CD4-positive, alpha-beta memory T cell (primary cell): ENCODE measurements at regions not wholly inside any gene's neighbourhood (a gene's known extent, or its start where the extent isn't known, plus 50 kb on each side); places are given as distances from the start of the nearest gene placed in this dataset.
"Not testable (repeated sequence)": the region's sequence is repeated elsewhere in the genome, so short reads cannot be mapped to it uniquely, and the experiment has no call there.

Experiments
- CTCF ChIA-PET: fragments of 350-600 bp; sonication (Branson Sonifier 250); formaldehyde crosslinking; loops from one replicate; lab custom pipeline; 2021; ENCODE audit warnings: inconsistent platforms; ENCODE audit not compliant: partially characterized antibody; lab: Charles Lee
- POLR2A ChIA-PET: fragments of 350-600 bp; sonication (Branson Sonifier 250); formaldehyde crosslinking; loops from one replicate; lab custom pipeline; 2021; ENCODE audit not compliant: partially characterized antibody; lab: Charles Lee
- DNase-seq, 5 donors: peaks; one replicate each; pipeline versions ENCODE4 v3.0.0 to v3.0.0-alpha.2; 2020 to 2022; ENCODE audit warnings: mixed read lengths in 1 of 5
- H3K27ac ChIP-seq: one replicate; pipeline ENCODE4 v1.7.0; 2013; ENCODE audit warnings: low read depth, low read length
- H3K27me3 ChIP-seq: 2 replicates; pipeline ENCODE4 v1.7.0; 2013; ENCODE audit warnings: mild to moderate bottlenecking, low read length, moderate library complexity; ENCODE audit not compliant: insufficient read depth
- H3K36me3 ChIP-seq: 2 replicates; pipeline ENCODE4 v1.7.0; 2013; ENCODE audit warnings: mild to moderate bottlenecking, low read length, moderate library complexity; ENCODE audit not compliant: insufficient read depth
- H3K4me1 ChIP-seq: 2 replicates; pipeline ENCODE4 v1.7.0; 2013; ENCODE audit warnings: mild to moderate bottlenecking, low read length, moderate library complexity; ENCODE audit not compliant: insufficient read depth
- H3K4me3 ChIP-seq, 2 donors: one replicate each; pipeline ENCODE4 v1.7.0; 2013; ENCODE audit warnings: low read length in 2 of 2, mild to moderate bottlenecking in 1 of 2
- H3K9me3 ChIP-seq, 2 donors: one replicate each; pipeline ENCODE4 v1.7.0; 2013; ENCODE audit warnings: low read length in 2 of 2, control low read depth in 1 of 2; ENCODE audit not compliant: control insufficient read depth in 1 of 2
- H3K27ac Mint-ChIP-seq, 7 donors: one replicate each; pipeline ENCODE4 v1.8.0; 2020 to 2021; ENCODE audit warnings: mixed read lengths in 7 of 7, mild to moderate bottlenecking in 6 of 7, inconsistent platforms in 3 of 7, moderate library complexity in 3 of 7
- H3K27me3 Mint-ChIP-seq, 2 donors: one replicate each; pipeline ENCODE4 v1.8.0; 2020 to 2021; ENCODE audit warnings: mixed read lengths in 2 of 2
- H3K36me3 Mint-ChIP-seq, 2 donors: one replicate each; pipeline ENCODE4 v1.8.0; 2020 to 2021; ENCODE audit warnings: mixed read lengths in 2 of 2, inconsistent platforms in 1 of 2, mild to moderate bottlenecking in 1 of 2
- H3K4me1 Mint-ChIP-seq, 4 donors: one replicate each; pipeline ENCODE4 v1.8.0; 2020 to 2021; ENCODE audit warnings: mixed read lengths in 4 of 4, mild to moderate bottlenecking in 1 of 4
- H3K4me3 Mint-ChIP-seq, 8 donors: one replicate each; pipeline ENCODE4 v1.8.0; 2020 to 2021; ENCODE audit warnings: mixed read lengths in 8 of 8, mild to moderate bottlenecking in 7 of 8, moderate library complexity in 6 of 8, inconsistent platforms in 3 of 8
- H3K9me3 Mint-ChIP-seq, 8 donors: one replicate each; pipeline ENCODE4 v1.8.0; 2020 to 2021; ENCODE audit warnings: mixed read lengths in 8 of 8, mild to moderate bottlenecking in 5 of 8, inconsistent platforms in 3 of 8, moderate library complexity in 1 of 8
- intact Hi-C: fragments of 100-400 bp; cut with micrococcal nuclease; formaldehyde crosslinking; loops from one replicate; pipeline ENCODE4 v1.15.1; 2023

DNA sequence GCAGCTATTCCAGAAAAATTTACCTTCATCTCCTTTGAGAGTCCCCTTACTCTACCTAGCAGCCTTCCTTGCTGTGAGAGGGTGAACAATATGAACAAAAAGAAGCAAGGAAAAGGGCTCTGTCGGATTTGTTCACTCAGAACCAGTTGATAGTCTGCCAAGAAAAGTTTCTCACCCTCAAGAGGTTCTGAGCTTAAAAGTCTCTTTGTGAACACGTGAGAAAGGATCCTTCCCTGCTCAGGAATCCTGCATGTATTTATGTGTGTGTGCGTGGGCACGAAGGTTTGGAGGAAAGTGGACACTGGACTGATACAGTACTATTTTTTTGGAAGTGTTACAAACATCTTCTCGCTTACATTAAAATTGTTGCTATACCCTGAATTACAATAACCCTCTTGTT lies 178.6 kb upstream of the JADE1 start:
- Histone ChIP-seq H3K27ac (no peak overlapping the region), H3K4me3 (no peak overlapping the region), H3K27me3 (no peaks in the 10 kb centered on the region), H3K36me3 (no peaks in the 10 kb centered on the region), H3K9me3 (no peaks in the 10 kb centered on the region), H3K4me1 (no peaks in the 10 kb centered on the region)
- POLR2A ChIA-PET, result no interaction called here
- Mint-ChIP-seq H3K36me3 (no peaks in the 10 kb centered on the region), H3K4me3 (no peak overlapping the region), H3K4me1 (no peaks in the 10 kb centered on the region), H3K27ac (no peak overlapping the region), H3K27me3 (peaks cover 2 to 3% of the 10 kb centered on the region in 2 donors), H3K9me3 (no peaks in the 10 kb centered on the region)
- no peak for DNase-seq
- CTCF ChIA-PET, result no interaction called here
- intact Hi-C loops, result no loop called here

DNA sequence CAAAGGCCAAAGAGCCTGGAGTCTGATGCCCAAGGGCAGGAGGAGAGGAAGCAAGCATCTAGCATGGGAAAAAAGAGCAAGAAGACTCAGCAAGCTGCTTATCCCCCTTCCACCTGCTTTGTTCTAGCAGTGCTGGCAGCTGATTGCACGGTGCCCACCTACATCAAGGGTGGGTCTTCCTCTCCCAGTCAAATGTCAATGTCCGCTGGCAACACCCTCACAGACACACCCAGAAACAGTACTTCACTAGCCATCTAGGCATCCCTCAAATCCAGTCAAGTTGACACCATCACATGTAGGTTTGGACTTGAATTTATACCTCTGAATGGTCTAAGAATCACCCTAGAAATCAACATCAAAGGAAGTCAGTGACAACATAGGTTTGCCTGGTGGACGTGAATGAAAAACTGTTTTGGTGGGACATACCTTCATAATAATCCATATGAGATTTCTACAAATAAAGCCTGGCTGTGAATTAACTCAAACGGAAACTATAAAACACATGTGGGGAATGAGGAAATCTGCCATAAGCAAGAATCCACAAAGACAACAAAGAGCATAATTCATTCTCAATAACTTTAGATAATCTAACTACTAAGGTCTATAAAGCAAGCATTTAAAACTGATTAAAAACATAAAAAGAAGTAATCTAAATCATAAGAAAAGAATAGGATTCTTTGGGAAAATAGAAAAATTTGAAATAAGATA lies 185.8 kb upstream of the JADE1 start:
- Mint-ChIP-seq H3K4me3 (no peak overlapping the region), H3K4me1 (no peaks in the 10 kb centered on the region)
- no peak for DNase-seq

DNA sequence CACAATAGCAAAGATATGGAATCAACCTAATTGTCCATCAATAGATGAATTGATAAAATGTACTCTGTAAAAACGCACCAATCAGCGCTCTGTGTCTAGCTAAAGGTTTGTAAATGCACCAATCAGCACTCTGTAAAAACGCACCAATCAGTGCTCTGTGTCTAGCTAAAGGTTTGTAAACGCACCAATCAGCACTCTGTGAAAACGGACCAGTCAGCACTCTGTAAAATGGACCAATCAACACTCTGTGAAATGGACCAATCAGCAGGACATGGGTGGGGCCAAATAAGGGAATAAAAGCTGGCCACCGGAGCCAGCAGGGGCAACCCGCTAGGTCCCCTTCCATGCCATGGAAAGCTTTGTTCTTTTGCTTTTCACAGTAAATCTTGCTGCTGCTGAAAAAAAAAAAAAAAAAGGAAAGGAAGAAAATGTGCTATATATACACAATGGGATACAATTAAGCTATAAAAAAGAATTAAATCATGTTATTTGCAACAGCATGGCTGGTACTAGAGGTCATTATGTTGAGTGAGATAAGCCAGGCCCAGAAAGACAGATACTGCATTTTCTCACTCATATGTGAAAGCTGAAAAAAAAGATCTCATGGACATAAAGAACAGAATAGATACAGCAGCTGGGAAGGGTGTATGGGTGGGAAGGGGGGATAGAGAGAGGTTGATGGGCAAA lies 189.1 kb upstream of the JADE1 start:
- POLR2A ChIA-PET, result interaction anchor here (0.6 kb wide), 1 partner anchor 351 kb away, joined by 3 read pairs; no protein-coding TSS in a partner anchor
- intact Hi-C loops, H3K27ac ChIP-seq, H3K27me3 Mint-ChIP-seq, H3K4me1 Mint-ChIP-seq, DNase-seq, H3K27ac Mint-ChIP-seq, H3K36me3 ChIP-seq, H3K4me1 ChIP-seq, H3K27me3 ChIP-seq, CTCF ChIA-PET, H3K4me3 Mint-ChIP-seq, H3K9me3 ChIP-seq, H3K9me3 Mint-ChIP-seq, H3K36me3 Mint-ChIP-seq, H3K4me3 ChIP-seq: not testable (repeated sequence)

More for the DNA sequence above, 185.8 kb upstream of the JADE1 start:
- H3K27me3 ChIP-seq, result no peaks in the 10 kb centered on the region
- CTCF ChIA-PET, result no interaction called here
- no peaks in the 10 kb centered on the region for H3K9me3 ChIP-seq
- no peak overlapping the region for H3K27ac ChIP-seq
- no peak overlapping the region for H3K4me3 ChIP-seq
- H3K36me3 Mint-ChIP-seq, result no peaks in the 10 kb centered on the region
- H3K27me3 Mint-ChIP-seq, result peaks cover 2 to 4% of the 10 kb centered on the region in 2 donors
- H3K36me3 ChIP-seq, result no peaks in the 10 kb centered on the region
- H3K27ac Mint-ChIP-seq, result no peak overlapping the region
- intact Hi-C loops, result no loop called here
- peaks cover 0 to 3% (median 0%) of the 10 kb centered on the region in 8 donors for H3K9me3 Mint-ChIP-seq
- POLR2A ChIA-PET, result no interaction called here
- H3K4me1 ChIP-seq, result no peaks in the 10 kb centered on the region

DNA sequence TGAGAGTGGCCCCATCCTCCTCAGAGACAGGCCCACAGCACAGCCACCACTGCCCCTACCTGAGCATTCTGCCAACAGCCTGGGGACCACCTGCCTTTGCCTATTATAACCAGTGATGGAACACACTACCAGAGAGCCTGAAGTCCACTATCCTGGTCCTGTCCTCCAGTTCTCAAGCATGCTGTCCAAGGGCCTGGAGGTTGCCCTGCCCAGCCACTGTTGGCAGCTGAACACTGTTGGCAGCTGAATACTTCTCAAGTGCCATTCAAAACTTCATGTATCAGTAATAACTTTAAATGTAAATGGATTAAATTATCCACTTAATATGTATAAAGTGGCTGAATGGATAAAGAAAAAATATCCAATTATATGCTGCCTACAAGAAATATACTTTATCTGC lies 194.3 kb upstream of the JADE1 start:
- intact Hi-C loops, result no loop called here
- POLR2A ChIA-PET, result no interaction called here
- H3K27me3 Mint-ChIP-seq, result peaks cover 3 to 12% of the 10 kb centered on the region in 2 donors
- H3K4me3 Mint-ChIP-seq, result no peak overlapping the region
- Histone ChIP-seq H3K27me3 (no peaks in the 10 kb centered on the region), H3K27ac (no peak overlapping the region), H3K36me3 (no peaks in the 10 kb centered on the region), H3K4me1 (no peaks in the 10 kb centered on the region), H3K4me3 (no peak overlapping the region), H3K9me3 (no peaks in the 10 kb centered on the region)
- H3K36me3 Mint-ChIP-seq, result no peaks in the 10 kb centered on the region
- CTCF ChIA-PET, result no interaction called here
- no peak overlapping the region for H3K27ac Mint-ChIP-seq
- peaks cover 0 to 3% (median 0%) of the 10 kb centered on the region in 8 donors for H3K9me3 Mint-ChIP-seq
- no peaks in the 10 kb centered on the region for H3K4me1 Mint-ChIP-seq
- no peak for DNase-seq

DNA sequence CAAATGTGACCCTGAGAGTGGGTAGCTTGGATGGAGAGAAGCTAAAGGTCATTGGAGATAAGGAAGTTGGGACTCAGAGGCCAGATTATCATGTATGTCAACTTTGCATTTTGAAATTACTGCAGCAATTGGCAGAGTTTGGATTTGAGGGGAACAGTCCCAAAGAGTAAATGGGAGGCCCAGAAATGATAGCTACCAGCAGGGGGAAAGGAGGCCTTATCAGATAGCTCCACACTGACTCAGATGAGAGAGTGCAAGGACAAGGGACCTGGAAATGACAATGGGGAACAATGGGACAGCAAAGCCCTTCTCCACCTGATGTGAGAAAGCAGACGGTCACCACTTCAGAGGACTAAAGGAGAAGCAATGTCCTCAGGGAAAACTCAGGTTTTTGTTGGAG lies 201.5 kb upstream of the JADE1 start:
- Histone ChIP-seq H3K27ac (no peak overlapping the region), H3K27me3 (no peaks in the 10 kb centered on the region), H3K9me3 (no peaks in the 10 kb centered on the region), H3K4me1 (no peaks in the 10 kb centered on the region), H3K4me3 (no peak overlapping the region), H3K36me3 (no peaks in the 10 kb centered on the region)
- no peak overlapping the region for H3K27ac Mint-ChIP-seq
- H3K36me3 Mint-ChIP-seq, result no peaks in the 10 kb centered on the region
- no peaks in the 10 kb centered on the region for H3K4me1 Mint-ChIP-seq
- no peak overlapping the region for H3K4me3 Mint-ChIP-seq
- peaks cover 5 to 8% of the 10 kb centered on the region in 2 donors for H3K27me3 Mint-ChIP-seq
- DNase-seq, result no peak
- intact Hi-C loops, result no loop called here
- ChIA-PET CTCF (no interaction called here), POLR2A (no interaction called here)
- no peaks in the 10 kb centered on the region for H3K9me3 Mint-ChIP-seq

DNA sequence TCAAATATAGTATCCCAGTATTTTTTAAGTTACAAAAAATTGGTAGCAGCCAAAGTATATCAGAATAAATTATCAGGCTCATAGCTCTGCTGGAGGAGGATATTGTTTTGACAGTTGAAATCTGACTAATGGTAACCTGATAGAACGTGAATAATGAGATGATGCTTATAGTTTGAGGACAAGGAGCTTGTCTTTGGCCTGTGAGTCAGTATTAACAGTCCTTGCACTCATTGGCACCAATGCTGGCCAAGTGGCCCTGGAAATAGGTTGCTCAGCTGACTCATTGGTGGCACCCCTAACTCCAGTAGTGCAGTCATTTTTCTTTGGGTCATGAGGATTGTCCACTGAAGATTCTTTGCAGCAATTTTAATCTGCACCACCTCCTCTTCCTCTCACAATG lies 203.3 kb upstream of the JADE1 start:
- Mint-ChIP-seq H3K27me3 (peaks cover 8 to 9% of the 10 kb centered on the region in 2 donors), H3K9me3 (no peaks in the 10 kb centered on the region), H3K4me1 (no peaks in the 10 kb centered on the region), H3K36me3 (no peaks in the 10 kb centered on the region), H3K4me3 (no peak overlapping the region), H3K27ac (no peak overlapping the region)
- Histone ChIP-seq H3K36me3 (no peaks in the 10 kb centered on the region), H3K27ac (no peak overlapping the region), H3K27me3 (peaks cover 4% of the 10 kb centered on the region), H3K9me3 (no peaks in the 10 kb centered on the region), H3K4me1 (no peaks in the 10 kb centered on the region), H3K4me3 (no peak overlapping the region)
- intact Hi-C loops, result no loop called here
- ChIA-PET CTCF (no interaction called here), POLR2A (no interaction called here)
- no peak for DNase-seq

DNA sequence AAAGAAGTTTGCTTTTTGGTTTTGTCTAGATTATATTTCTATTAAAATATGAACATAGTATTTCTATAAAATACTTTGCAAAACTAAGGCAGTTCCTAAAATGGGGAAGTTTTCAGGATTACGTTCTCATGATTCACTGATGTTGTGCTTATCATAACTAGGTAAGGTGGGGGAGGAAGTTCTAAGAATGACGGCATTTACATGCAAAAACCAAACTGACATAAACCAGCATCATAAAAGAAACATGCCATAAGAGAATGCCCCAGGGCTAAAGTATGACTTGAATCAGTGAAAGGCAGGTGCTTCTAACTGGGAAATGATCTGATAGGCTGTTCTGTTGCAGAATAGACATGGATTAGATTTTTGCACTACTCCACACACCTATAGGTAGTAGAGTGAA lies 204.7 kb upstream of the JADE1 start:
- Mint-ChIP-seq H3K27ac (no peak overlapping the region), H3K9me3 (no peaks in the 10 kb centered on the region), H3K4me3 (no peak overlapping the region), H3K27me3 (peaks cover 7 to 11% of the 10 kb centered on the region in 2 donors), H3K36me3 (no peaks in the 10 kb centered on the region), H3K4me1 (peaks cover 0 to 1% (median 0%) of the 10 kb centered on the region in 4 donors)
- Histone ChIP-seq H3K4me3 (no peak overlapping the region), H3K27me3 (peaks cover 4% of the 10 kb centered on the region), H3K27ac (no peak overlapping the region), H3K9me3 (no peaks in the 10 kb centered on the region), H3K4me1 (no peaks in the 10 kb centered on the region), H3K36me3 (no peaks in the 10 kb centered on the region)
- ChIA-PET CTCF (no interaction called here), POLR2A (no interaction called here)
- intact Hi-C loops, result no loop called here
- no peak for DNase-seq
